Upper lobe of left lung (tissue), 6 donors: ENCODE measurements at regions not wholly inside any gene's neighbourhood (a gene's known extent, or its start where the extent isn't known, plus 50 kb on each side); places are given as distances from the start of the nearest gene placed in this dataset.

Experiments
- ATAC-seq, 2 donors: fragments of 200-7000 bp; cut with Tn5 transposase; one replicate each; pipeline ENCODE4 v1.9.1; 2022; ENCODE audit warnings: mild to moderate bottlenecking in 2 of 2, moderate library complexity in 2 of 2; ENCODE audit not compliant: low FRiP score in 2 of 2
- DNase-seq, 2 donors: peaks; one replicate each; pipeline ENCODE4 v3.0.0-alpha.2; 2019 to 2020
- H3K27ac ChIP-seq, 4 donors: fragments of 200-600 bp; sonication (generic); one replicate each; pipeline ENCODE4 v1.5.1; 2016 to 2019
- H3K27me3 ChIP-seq, 4 donors: fragments of 200-600 bp; sonication (generic); one replicate each; pipeline ENCODE4 v1.5.1; 2017 to 2019
- H3K36me3 ChIP-seq, 4 donors: fragments of 200-600 bp; sonication (generic); one replicate each; pipeline ENCODE4 v1.5.1; 2016 to 2019
- H3K4me1 ChIP-seq, 4 donors: fragments of 200-600 bp; sonication (generic); one replicate each; pipeline ENCODE4 v1.5.1; 2018 to 2019
- H3K4me3 ChIP-seq, 4 donors: fragments of 200-600 bp; sonication (generic); one replicate each; pipeline ENCODE4 v1.5.1; 2017 to 2019; ENCODE audit warnings: mild to moderate bottlenecking in 2 of 4, moderate library complexity in 1 of 4
- H3K9me3 ChIP-seq, 4 donors: fragments of 200-600 bp; sonication (generic); one replicate each; pipeline ENCODE4 v1.5.1; 2018 to 2019
- EP300 ChIP-seq, 4 donors: sonication (generic); formaldehyde crosslinking; IDR thresholded peaks; one replicate each; pipeline ENCODE4 v1.5.1; 2017; ENCODE audit warnings: antibody characterized with exemption in 4 of 4, control low read depth in 2 of 4
- POLR2A ChIP-seq, 4 donors: fragments of 450-650 bp; IDR thresholded peaks; one replicate each; pipeline ENCODE4 v1.5.1; 2016 to 2017; ENCODE audit warnings: antibody characterized with exemption in 4 of 4, mild to moderate bottlenecking in 2 of 4
- POLR2AphosphoS5 ChIP-seq, 2 donors: sonication (generic); formaldehyde crosslinking; IDR thresholded peaks; one replicate each; pipeline ENCODE4 v1.5.1; 2017; ENCODE audit warnings: antibody characterized with exemption in 2 of 2
- WGBS, 2 donors: methylation state at CpG; one replicate each; pipeline ENCODE4 v1.1.5; 2017 to 2018; 5-methylcytosine and 5-hydroxymethylcytosine counted together
- TF ChIP-seq, protein P1 (sequence below), 6 experiments: fragments of 450-650 bp in 4 of 6; fragments of 200-600 bp in 2 of 6; sonication (generic) in 2 of 6; IDR thresholded peaks; one replicate each; pipeline ENCODE4 v1.5.1; 2016 to 2019; ENCODE audit warnings: antibody characterized with exemption in 6 of 6
- donor health status: DM: no; HTN: no; CAD: no; lungs with moderate emphysema.
- donor health status: DM: no; HTN: yes; CAD: no; lungs with severe emphysema.

DNA sequence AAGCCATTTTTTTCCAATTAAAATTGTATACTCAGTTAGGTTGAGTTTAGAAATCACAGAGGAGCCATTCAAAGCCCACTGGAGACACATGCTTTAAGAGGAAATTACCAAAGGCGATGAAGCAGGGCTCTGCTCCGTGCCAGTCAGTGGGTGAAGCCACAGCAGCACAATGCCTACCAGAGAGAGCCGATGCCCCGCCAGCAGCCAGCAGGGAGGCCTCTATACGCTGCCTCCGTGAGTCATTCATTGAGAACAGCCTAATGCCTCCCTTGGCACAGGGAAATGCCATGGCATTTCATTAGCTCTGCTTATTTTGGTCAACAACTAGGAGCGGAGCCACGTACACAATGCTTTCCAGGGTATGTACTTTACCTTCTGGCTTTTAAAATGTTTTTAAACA, 197.8 kb upstream of the FRMD6 start:
- H3K9me3 ChIP-seq: no peaks in the 10 kb centered on the region
- ATAC-seq (no peak), DNase-seq (no peak)
- no peaks in the 10 kb centered on the region for H3K36me3 ChIP-seq
- 85% methylated on average over 8 of the region's 8 CpGs for WGBS, 2 donors
- H3K4me3 ChIP-seq: no peak overlapping the region
- H3K4me1 ChIP-seq: no peaks in the 10 kb centered on the region
- no peak overlapping the region for H3K27ac ChIP-seq
- no peaks in the 10 kb centered on the region for H3K27me3 ChIP-seq
- no peak for TF ChIP-seq EP300 (IDR thresholded peaks at IDR 0.05)
- TF ChIP-seq, protein P1, sequence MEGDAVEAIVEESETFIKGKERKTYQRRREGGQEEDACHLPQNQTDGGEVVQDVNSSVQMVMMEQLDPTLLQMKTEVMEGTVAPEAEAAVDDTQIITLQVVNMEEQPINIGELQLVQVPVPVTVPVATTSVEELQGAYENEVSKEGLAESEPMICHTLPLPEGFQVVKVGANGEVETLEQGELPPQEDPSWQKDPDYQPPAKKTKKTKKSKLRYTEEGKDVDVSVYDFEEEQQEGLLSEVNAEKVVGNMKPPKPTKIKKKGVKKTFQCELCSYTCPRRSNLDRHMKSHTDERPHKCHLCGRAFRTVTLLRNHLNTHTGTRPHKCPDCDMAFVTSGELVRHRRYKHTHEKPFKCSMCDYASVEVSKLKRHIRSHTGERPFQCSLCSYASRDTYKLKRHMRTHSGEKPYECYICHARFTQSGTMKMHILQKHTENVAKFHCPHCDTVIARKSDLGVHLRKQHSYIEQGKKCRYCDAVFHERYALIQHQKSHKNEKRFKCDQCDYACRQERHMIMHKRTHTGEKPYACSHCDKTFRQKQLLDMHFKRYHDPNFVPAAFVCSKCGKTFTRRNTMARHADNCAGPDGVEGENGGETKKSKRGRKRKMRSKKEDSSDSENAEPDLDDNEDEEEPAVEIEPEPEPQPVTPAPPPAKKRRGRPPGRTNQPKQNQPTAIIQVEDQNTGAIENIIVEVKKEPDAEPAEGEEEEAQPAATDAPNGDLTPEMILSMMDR (IDR thresholded peaks at IDR 0.05): no peak

DNA sequence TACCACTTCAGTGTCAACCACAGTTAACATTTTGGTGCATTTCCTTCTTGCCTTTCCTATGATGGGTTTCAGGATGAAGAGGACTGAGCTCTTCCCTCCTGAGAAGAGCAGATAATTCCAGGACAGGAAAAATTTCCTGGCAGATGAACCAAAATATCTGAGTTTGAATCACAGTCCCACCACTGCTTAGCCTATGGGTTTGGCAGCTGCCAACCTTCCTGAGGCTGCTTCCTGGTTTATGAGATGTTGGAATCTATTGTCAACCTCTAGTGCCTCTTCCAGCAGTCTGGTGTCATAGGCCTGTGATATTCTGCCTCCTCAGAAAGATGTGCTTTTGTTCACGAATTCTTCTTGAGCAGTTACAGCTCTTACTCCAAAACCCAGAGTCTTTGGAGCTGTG, 197.4 kb upstream of the FRMD6 start:
- Histone ChIP-seq H3K27me3 (no peaks in the 10 kb centered on the region), H3K27ac (no peak overlapping the region), H3K4me3 (no peak overlapping the region), H3K4me1 (no peaks in the 10 kb centered on the region), H3K36me3 (no peaks in the 10 kb centered on the region), H3K9me3 (no peaks in the 10 kb centered on the region)
- 39 to 73% methylated on average over 1 of the region's 1 CpG for WGBS, 2 donors
- TF ChIP-seq EP300 (IDR thresholded peaks at IDR 0.05) (no peak), POLR2A (IDR thresholded peaks at IDR 0.05) (no peak), POLR2AphosphoS5 (IDR thresholded peaks at IDR 0.05) (no peak)
- TF ChIP-seq, protein P1 (IDR thresholded peaks at IDR 0.05): no peak
- ATAC-seq: no peak
- DNase-seq: no peak

DNA sequence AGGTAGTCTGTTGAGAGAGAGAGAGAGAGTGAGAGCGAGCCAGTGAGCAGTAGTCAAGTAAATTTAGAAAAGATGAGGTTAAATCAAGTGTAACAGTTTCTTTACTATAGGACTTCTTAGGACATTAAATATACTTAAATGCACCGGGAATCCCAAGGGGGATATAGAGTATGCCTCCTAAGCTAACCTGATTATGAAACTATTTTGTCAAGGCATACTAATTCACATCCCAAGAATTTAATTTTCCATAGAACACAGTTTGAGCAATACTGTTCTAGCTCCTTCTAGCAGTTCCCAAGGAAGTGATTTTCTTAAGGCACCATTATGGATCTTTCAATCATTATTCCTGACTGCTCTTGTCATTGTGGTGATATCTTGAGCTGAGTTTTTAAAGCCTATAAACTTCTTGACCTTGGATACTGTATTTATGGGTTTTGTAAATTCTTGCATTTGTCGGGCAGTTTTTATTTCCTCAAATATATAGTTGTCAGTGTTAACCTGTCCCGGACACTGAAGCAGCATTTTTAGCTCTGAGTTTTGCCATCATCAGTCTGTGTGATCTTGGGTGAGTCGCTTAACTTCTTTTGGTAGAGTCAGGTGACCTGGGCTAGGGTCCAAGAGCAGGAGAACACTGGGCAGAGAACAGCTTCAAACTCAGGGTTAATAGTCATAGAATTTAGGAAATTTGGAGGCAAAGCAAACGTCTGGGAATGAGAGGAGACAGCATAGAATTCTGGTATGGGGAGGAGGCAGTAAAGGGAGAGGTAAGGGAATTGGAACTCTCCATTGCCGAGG, 196.5 kb upstream of the FRMD6 start:
- DNase-seq: no peak
- TF ChIP-seq POLR2AphosphoS5 (IDR thresholded peaks at IDR 0.05) (no peak), POLR2A (IDR thresholded peaks at IDR 0.05) (no peak)
- Histone ChIP-seq H3K27me3 (no peaks in the 10 kb centered on the region), H3K4me3 (no peak overlapping the region), H3K9me3 (no peaks in the 10 kb centered on the region), H3K4me1 (no peaks in the 10 kb centered on the region), H3K27ac (no peak overlapping the region), H3K36me3 (no peaks in the 10 kb centered on the region)
- 83 to 86% methylated on average over 7 of the region's 7 CpGs for WGBS, 2 donors
- no peak for ATAC-seq

DNA sequence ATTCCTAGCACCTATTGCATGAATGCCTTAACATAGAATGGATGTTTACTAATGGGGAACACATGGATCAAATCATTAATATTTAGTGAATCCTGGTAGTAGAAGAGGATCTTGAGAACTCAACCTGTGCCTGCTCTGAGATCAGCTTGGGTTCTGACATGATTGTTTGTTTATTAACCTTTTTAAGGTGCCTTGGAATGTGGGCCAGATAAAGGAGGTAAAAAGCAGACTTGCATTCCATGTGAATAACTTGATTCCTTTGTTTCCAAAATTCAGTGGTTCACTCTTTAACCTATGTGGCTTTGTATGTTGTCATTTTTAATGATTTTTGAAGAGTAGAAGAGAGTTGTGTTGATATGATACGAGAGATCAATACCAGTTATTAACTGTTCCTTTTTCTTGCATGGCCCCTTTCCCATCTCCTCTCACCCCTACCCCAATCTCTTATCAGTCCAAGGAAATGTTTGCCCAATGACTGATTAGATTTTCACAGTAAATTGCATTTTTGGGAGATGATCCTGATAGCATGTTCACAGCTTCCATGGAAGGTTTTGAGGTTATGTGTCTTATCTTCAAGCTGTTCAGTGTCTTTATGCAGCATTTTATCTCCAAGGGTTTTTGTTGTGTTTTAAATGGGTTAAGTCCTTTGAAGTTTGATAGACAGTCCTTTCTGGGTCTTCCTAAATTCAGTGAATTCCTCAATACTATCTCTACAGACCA, 193.7 kb upstream of the FRMD6 start:
- no peaks in the 10 kb centered on the region for H3K36me3 ChIP-seq
- H3K4me3 ChIP-seq: no peak overlapping the region
- TF ChIP-seq POLR2A (IDR thresholded peaks at IDR 0.05): no peak
- TF ChIP-seq, protein P1 (IDR thresholded peaks at IDR 0.05): no peak
- no peak for TF ChIP-seq POLR2AphosphoS5 (IDR thresholded peaks at IDR 0.05)
- no peak for TF ChIP-seq EP300 (IDR thresholded peaks at IDR 0.05)
- H3K27me3 ChIP-seq: no peaks in the 10 kb centered on the region
- no peaks in the 10 kb centered on the region for H3K4me1 ChIP-seq
- H3K27ac ChIP-seq: no peak overlapping the region
- DNase-seq: no peak
- WGBS, 2 donors: 97 to 98% methylated on average over 1 of the region's 1 CpG
- no peak for ATAC-seq
- H3K9me3 ChIP-seq: no peaks in the 10 kb centered on the region

DNA sequence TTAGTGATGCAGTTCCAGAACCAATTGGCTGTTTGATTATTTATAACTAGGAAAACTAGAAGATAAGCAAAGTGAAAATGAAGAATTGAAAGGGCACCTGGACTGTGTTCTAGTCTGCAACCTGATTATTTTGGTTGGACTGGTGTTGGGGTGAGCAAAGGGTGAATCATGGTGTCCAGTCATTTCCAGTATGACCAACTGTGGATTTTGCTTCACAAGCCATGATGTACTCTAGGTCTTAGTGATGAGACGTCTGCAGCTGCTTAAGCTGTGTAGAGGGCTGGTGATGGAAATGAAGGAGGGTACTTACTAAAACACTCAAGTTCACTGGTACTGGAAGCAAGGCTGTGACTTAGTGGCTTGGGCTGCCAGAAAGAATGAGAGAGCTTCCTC, 193.2 kb upstream of the FRMD6 start:
- Histone ChIP-seq H3K27ac (no peak overlapping the region), H3K36me3 (no peaks in the 10 kb centered on the region), H3K9me3 (no peaks in the 10 kb centered on the region), H3K4me3 (no peak overlapping the region), H3K27me3 (no peaks in the 10 kb centered on the region), H3K4me1 (no peaks in the 10 kb centered on the region)
- ATAC-seq: no peak
- 77 to 82% methylated on average over 1 of the region's 1 CpG for WGBS, 2 donors
- TF ChIP-seq POLR2A (IDR thresholded peaks at IDR 0.05) (no peak), EP300 (IDR thresholded peaks at IDR 0.05) (no peak), POLR2AphosphoS5 (IDR thresholded peaks at IDR 0.05) (no peak)
- TF ChIP-seq, protein P1 (IDR thresholded peaks at IDR 0.05): no peak
- DNase-seq: no peak
